Occipital lobe (tissue), 1 donor: ENCODE measurements at regions not wholly inside any gene's neighbourhood (a gene's known extent, or its start where the extent isn't known, plus 50 kb on each side); places are given as distances from the start of the nearest gene placed in this dataset.
A peak's percentile ranks its signal among the peaks of the same experiment; 100 is the strongest.

Experiments
- DNase-seq: peaks from one replicate; lab custom pipeline; 2025; lab: John Stamatoyannopoulos, UW

- DNase-seq: no peak
These were observed 99.4 kb upstream of the CTTNBP2 start for GRCh38 chr7:117972606-117973005.

- no peak for DNase-seq
These were observed 100.7 kb upstream of the CTTNBP2 start for GRCh38 chr7:117973975-117974374.

- no peak for DNase-seq
These were observed 101.7 kb upstream of the CTTNBP2 start for GRCh38 chr7:117974891-117975290.

GRCh38 chr7:117975476-117975875 is 102.2 kb upstream of the CTTNBP2 start:
- DNase-seq: no peak

- DNase-seq: no peak
These were observed 106.8 kb upstream of the CTTNBP2 start for GRCh38 chr7:117979954-117980497.

GRCh38 chr7:117982071-117983055 is 109.1 kb upstream of the CTTNBP2 start:
- no peak for DNase-seq

- no peak for DNase-seq
These were observed 113.5 kb upstream of the CTTNBP2 start for GRCh38 chr7:117986645-117987269.

- no peak for DNase-seq
These were observed 117.6 kb upstream of the CTTNBP2 start for GRCh38 chr7:117990834-117991233.

GRCh38 chr7:117992635-117993376 is 119.6 kb upstream of the CTTNBP2 start:
- no peak for DNase-seq

- peak; percentile 38 for DNase-seq
These were observed 120.2 kb upstream of the CTTNBP2 start for GRCh38 chr7:117993377-117994003.

- DNase-seq: no peak
These were observed 122.8 kb upstream of the CTTNBP2 start for GRCh38 chr7:117995850-117996650.

GRCh38 chr7:117997862-117998825 is 124.9 kb upstream of the CTTNBP2 start:
- DNase-seq: no peak

- no peak for DNase-seq
These were observed 127.4 kb upstream of the CTTNBP2 start for GRCh38 chr7:118000480-118001202.

- DNase-seq: no peak
These were observed 130.2 kb upstream of the CTTNBP2 start for GRCh38 chr7:118003476-118003875.

- DNase-seq: no peak
These were observed 131.8 kb upstream of the CTTNBP2 start for GRCh38 chr7:118005026-118005425.

- no peak for DNase-seq
These were observed 133.7 kb upstream of the CTTNBP2 start for GRCh38 chr7:118006979-118007378.

- no peak for DNase-seq
These were observed 136.2 kb upstream of the CTTNBP2 start for GRCh38 chr7:118009419-118009818.

GRCh38 chr7:118011652-118012051 is 138.4 kb upstream of the CTTNBP2 start:
- no peak for DNase-seq
